Keratinocyte (primary cell): ENCODE measurements at regions not wholly inside any gene's neighbourhood (a gene's known extent, or its start where the extent isn't known, plus 50 kb on each side); places are given as distances from the start of the nearest gene placed in this dataset.

Source experiments
- EZH2 ChIP-seq: IDR thresholded peaks from one replicate; pipeline ENCODE4 v1.6.1; 2012; ENCODE audit warnings: inconsistent platforms, mild to moderate bottlenecking, low read length, moderate library complexity
- TF ChIP-seq, protein P1 (sequence below), 3 experiments: IDR thresholded peaks in 1 of 3; conservative IDR thresholded peaks in 1 of 3; optimal IDR thresholded peaks in 1 of 3; 2 replicates in 2 of 3; 3 replicates in 1 of 3; pipeline versions ENCODE3 to v1.5.1; 2011; ENCODE audit warnings: low read length in 3 of 3, mild to moderate bottlenecking in 3 of 3, moderate library complexity in 2 of 3, control low read depth in 1 of 3, inconsistent platforms in 1 of 3; ENCODE audit not compliant: insufficient read depth in 2 of 3; ENCODE audit errors: extremely low read depth in 1 of 3

DNA sequence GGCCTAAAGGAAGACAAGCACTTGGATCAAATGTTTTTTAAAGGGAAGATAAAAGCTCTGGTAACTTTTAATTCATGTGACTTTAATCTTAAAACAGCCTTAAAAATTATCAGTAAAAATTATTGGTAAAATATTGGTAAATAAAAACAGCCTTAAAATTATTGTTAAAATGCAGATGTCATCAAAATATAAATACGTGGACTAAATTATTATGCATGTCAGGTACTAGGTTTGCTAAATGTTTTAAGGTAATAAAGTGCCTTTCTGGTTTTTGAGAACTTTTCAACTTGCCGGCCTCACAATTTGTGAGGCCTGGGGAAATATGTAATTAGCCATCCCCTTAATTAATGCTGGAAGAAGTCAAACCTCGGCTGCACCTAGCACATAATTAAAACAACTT is 147.7 kb downstream of the PRR32 start:
- TF ChIP-seq, protein P1, sequence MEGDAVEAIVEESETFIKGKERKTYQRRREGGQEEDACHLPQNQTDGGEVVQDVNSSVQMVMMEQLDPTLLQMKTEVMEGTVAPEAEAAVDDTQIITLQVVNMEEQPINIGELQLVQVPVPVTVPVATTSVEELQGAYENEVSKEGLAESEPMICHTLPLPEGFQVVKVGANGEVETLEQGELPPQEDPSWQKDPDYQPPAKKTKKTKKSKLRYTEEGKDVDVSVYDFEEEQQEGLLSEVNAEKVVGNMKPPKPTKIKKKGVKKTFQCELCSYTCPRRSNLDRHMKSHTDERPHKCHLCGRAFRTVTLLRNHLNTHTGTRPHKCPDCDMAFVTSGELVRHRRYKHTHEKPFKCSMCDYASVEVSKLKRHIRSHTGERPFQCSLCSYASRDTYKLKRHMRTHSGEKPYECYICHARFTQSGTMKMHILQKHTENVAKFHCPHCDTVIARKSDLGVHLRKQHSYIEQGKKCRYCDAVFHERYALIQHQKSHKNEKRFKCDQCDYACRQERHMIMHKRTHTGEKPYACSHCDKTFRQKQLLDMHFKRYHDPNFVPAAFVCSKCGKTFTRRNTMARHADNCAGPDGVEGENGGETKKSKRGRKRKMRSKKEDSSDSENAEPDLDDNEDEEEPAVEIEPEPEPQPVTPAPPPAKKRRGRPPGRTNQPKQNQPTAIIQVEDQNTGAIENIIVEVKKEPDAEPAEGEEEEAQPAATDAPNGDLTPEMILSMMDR (optimal IDR thresholded peaks at IDR 0.05 in 1 of 3, IDR thresholded peaks at IDR 0.05 in 1 of 3, conservative IDR thresholded peaks at IDR 0.05 in 1 of 3; ENCODE audit: extremely low read depth in 1 of 3, insufficient read depth in 2 of 3, low read length in 3 of 3): no peak
- TF ChIP-seq EZH2: no peak
